SK-N-MC (cell line): ENCODE measurements at regions not wholly inside any gene's neighbourhood (a gene's known extent, or its start where the extent isn't known, plus 50 kb on each side); places are given as distances from the start of the nearest gene placed in this dataset.

ENCODE experiments used
- DNase-seq: peaks from one replicate; pipeline ENCODE4 v3.0.0-alpha.2; 2011; ENCODE audit warnings: low read depth, low spot score
- H3K27ac ChIP-seq: fragments of 200-600 bp; sonication (generic); 2 replicates; pipeline ENCODE4 v1.5.1; 2016; ENCODE audit warnings: mixed run types
- H3K36me3 ChIP-seq: fragments of 200-600 bp; sonication (generic); 2 replicates; pipeline ENCODE4 v1.6.1; 2017; ENCODE audit warnings: antibody characterized with exemption, low read length, mixed read lengths; ENCODE audit not compliant: insufficient read depth
- H3K4me3 ChIP-seq: fragments of 200-600 bp; sonication (generic); 2 replicates; pipeline ENCODE4 v1.5.1; 2016
- H3K9ac ChIP-seq: fragments of 200-600 bp; sonication (generic); 2 replicates; pipeline ENCODE4 v1.8.0; 2017; ENCODE audit warnings: mixed run types, mixed read lengths; ENCODE audit not compliant: insufficient read length
- H3K9me3 ChIP-seq: fragments of 200-600 bp; sonication (generic); 2 replicates; pipeline ENCODE4 v1.6.1; 2017; ENCODE audit warnings: low read depth, mild to moderate bottlenecking, antibody characterized with exemption, low read length, moderate library complexity, mixed read lengths
- EZH2 ChIP-seq: fragments of 200-600 bp; sonication (generic); IDR thresholded peaks from one replicate; pipeline ENCODE4 v1.6.1; 2017; ENCODE audit warnings: antibody characterized with exemption
- FOXP2 ChIP-seq: optimal IDR thresholded peaks from 2 replicates; pipeline ENCODE3; 2011; ENCODE audit warnings: mild to moderate bottlenecking, moderate library complexity; ENCODE audit not compliant: insufficient read depth; ENCODE audit errors: extremely low read length, control extremely low read depth
- POLR2AphosphoS5 ChIP-seq: IDR thresholded peaks from 2 replicates; pipeline ENCODE4 v1.6.1; 2012; ENCODE audit warnings: mild to moderate bottlenecking, low read depth, low read length, borderline replicate concordance

GRCh38 chr2:121856360-121856759, 100.9 kb downstream of the TSN start:
- TF ChIP-seq POLR2AphosphoS5, result no peak
- no peak for DNase-seq
- H3K9ac ChIP-seq, result no peak overlapping the region
- H3K9me3 ChIP-seq, result no peaks in the 10 kb centered on the region
- no peak overlapping the region for H3K27ac ChIP-seq
- H3K4me3 ChIP-seq, result no peak overlapping the region
- no peaks in the 10 kb centered on the region for H3K36me3 ChIP-seq

GRCh38 chr2:121858369-121858768, 102.9 kb downstream of the TSN start:
- Histone ChIP-seq H3K9ac (no peak overlapping the region), H3K4me3 (no peak overlapping the region), H3K36me3 (no peaks in the 10 kb centered on the region), H3K9me3 (no peaks in the 10 kb centered on the region), H3K27ac (no peak overlapping the region)
- no peak for DNase-seq
- TF ChIP-seq POLR2AphosphoS5 (no peak), EZH2 (no peak), FOXP2 (no peak)

GRCh38 chr2:121858847-121859246, 103.4 kb downstream of the TSN start:
- no peak overlapping the region for H3K27ac ChIP-seq
- TF ChIP-seq FOXP2 (no peak), POLR2AphosphoS5 (no peak), EZH2 (no peak)
- no peaks in the 10 kb centered on the region for H3K9me3 ChIP-seq
- no peak overlapping the region for H3K9ac ChIP-seq
- H3K36me3 ChIP-seq, result no peaks in the 10 kb centered on the region
- no peak overlapping the region for H3K4me3 ChIP-seq
- no peak for DNase-seq

GRCh38 chr2:121860033-121860757, 104.7 kb downstream of the TSN start:
- Histone ChIP-seq H3K4me3 (no peak overlapping the region), H3K9me3 (no peaks in the 10 kb centered on the region), H3K27ac (no peak overlapping the region), H3K36me3 (no peaks in the 10 kb centered on the region), H3K9ac (no peak overlapping the region)
- TF ChIP-seq FOXP2 (no peak), POLR2AphosphoS5 (no peak), EZH2 (no peak)
- no peak for DNase-seq

GRCh38 chr2:121860758-121861227, 105.3 kb downstream of the TSN start:
- no peak for DNase-seq
- no peak for TF ChIP-seq FOXP2
- no peak for TF ChIP-seq EZH2
- no peak for TF ChIP-seq POLR2AphosphoS5
- no peaks in the 10 kb centered on the region for H3K36me3 ChIP-seq

GRCh38 chr2:121862286-121862685, 106.8 kb downstream of the TSN start:
- no peak for DNase-seq
- Histone ChIP-seq H3K27ac (no peak overlapping the region), H3K36me3 (no peaks in the 10 kb centered on the region), H3K9me3 (no peaks in the 10 kb centered on the region), H3K4me3 (no peak overlapping the region), H3K9ac (no peak overlapping the region)
- no peak for TF ChIP-seq EZH2
- no peak for TF ChIP-seq POLR2AphosphoS5
- TF ChIP-seq FOXP2, result no peak

More at GRCh38 chr2:121860758-121861227, 105.3 kb downstream of the TSN start:
- no peak overlapping the region for H3K9ac ChIP-seq
- H3K9me3 ChIP-seq, result no peaks in the 10 kb centered on the region
- H3K4me3 ChIP-seq, result no peak overlapping the region
- no peak overlapping the region for H3K27ac ChIP-seq

- no peak overlapping the region for H3K4me3 ChIP-seq
- H3K9ac ChIP-seq, result no peak overlapping the region
- no peak for TF ChIP-seq FOXP2
- TF ChIP-seq POLR2AphosphoS5, result no peak
- no peak for TF ChIP-seq EZH2
- DNase-seq, result no peak
- H3K27ac ChIP-seq, result no peak overlapping the region
- H3K9me3 ChIP-seq, result no peaks in the 10 kb centered on the region
- H3K36me3 ChIP-seq, result no peaks in the 10 kb centered on the region
These were observed 110.5 kb downstream of the TSN start for GRCh38 chr2:121865914-121866313.

GRCh38 chr2:121866789-121867188, 111.3 kb downstream of the TSN start:
- TF ChIP-seq FOXP2 (no peak), EZH2 (no peak), POLR2AphosphoS5 (no peak)
- no peak for DNase-seq
- no peak overlapping the region for H3K4me3 ChIP-seq
- no peaks in the 10 kb centered on the region for H3K36me3 ChIP-seq
- no peak overlapping the region for H3K27ac ChIP-seq
- no peak overlapping the region for H3K9ac ChIP-seq
- no peaks in the 10 kb centered on the region for H3K9me3 ChIP-seq

GRCh38 chr2:121868652-121869051, 113.2 kb downstream of the TSN start:
- H3K4me3 ChIP-seq, result no peak overlapping the region
- no peak overlapping the region for H3K27ac ChIP-seq
- TF ChIP-seq EZH2, result no peak
- no peak for TF ChIP-seq FOXP2
- TF ChIP-seq POLR2AphosphoS5, result no peak
- no peak for DNase-seq
- H3K36me3 ChIP-seq, result no peaks in the 10 kb centered on the region
- no peak overlapping the region for H3K9ac ChIP-seq
- no peaks in the 10 kb centered on the region for H3K9me3 ChIP-seq
